HG03378 (cell line): ENCODE measurements at regions not wholly inside any gene's neighbourhood (a gene's known extent, or its start where the extent isn't known, plus 50 kb on each side); places are given as distances from the start of the nearest gene placed in this dataset.
"Not testable (repeated sequence)": the region's sequence is repeated elsewhere in the genome, so short reads cannot be mapped to it uniquely, and the experiment has no call there.

Experiments
- ATAC-seq: cut with Tn5 transposase; IDR thresholded peaks from one replicate; pipeline ENCODE4 v1.9.1; 2021; ENCODE audit warnings: mild to moderate bottlenecking, moderate library complexity; ENCODE audit not compliant: unreplicated experiment

DNA sequence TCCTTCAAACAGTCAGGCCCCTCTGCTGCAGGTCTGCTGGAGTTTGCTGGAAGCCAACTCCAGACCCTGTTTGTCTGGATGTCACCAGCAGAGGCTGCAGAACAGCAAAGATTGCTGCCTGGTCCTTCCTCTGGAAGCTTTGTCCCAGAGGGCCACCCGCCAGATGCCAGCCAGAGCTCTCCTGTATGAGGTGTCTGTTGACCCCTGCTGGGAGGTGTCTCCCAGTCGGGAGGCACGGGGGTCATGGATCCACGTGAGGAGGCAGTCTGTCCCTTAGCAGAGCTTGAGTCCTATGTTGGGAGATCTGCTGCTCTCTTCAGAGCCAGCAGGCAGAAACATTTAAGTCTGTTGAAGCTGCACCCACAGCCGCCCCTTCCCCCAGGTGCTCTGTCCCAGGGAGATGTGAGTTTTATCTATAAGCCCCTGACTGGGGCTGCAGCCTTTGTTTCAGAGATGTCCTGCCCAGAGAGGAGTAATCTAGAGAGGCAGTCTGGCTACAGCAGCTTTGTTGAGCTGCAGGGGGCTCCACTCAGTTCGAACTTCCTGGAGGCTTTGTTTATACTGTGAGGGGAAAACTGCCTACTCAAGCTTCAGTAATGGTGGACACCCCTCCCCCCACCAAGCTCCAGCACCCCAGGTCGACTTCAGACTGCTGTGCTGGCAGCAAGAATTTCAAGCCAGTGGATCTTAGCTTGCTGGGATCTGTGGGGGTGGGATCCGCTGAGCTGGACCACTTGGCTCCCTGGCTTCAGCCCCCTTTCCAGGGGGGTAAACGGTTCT, 72.1 kb downstream of the OGFRL1 start:
- ATAC-seq: not testable (repeated sequence)

DNA sequence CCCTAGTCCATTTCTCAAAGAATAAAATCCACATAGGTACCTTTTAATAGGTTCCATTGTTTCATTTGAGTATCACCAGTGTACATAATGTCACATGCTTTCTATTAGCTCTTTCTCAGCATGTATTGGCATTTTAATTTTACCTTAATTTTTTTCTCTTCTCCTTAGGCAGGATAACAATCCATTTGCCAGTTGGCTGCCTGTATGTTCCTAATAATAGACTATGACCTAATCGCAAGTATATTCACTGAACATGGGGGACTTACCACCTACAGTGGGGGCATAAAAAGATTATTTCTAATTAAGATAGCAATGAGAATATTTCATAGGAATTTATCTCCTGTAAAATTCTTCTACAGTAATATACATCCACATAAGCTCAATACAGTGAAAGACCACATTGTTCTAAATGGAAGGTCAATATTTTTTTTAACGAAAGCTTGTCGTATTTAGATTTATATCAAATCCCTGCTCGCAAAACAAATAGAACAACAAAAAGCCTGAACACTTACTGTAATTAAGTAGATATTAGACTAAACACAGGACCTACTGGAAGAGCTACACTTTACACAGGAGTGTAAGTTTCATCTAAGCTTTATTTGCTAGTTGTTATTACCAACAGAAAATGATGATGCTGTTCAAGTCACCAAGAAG, 76.4 kb downstream of the OGFRL1 start:
- ATAC-seq: no peak

DNA sequence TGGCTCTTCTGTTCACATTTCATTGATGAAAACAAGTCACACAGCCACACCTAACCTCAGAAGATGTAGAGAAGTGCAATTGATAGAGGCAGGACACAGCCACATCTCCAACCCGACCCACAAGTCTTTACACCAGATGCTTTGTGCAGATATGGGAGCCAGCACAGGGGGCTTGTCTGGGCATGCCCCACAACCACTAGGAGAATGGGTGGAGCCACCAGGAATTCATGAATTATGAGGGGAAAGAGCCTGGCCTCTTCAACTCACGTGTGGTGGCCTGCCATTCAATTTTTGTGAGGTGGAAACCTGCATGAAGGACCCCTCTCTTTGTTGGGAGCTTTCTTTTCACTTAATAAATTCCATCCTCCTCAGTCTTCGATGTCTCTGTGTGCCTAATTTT, 79.1 kb downstream of the OGFRL1 start:
- ATAC-seq: no peak

DNA sequence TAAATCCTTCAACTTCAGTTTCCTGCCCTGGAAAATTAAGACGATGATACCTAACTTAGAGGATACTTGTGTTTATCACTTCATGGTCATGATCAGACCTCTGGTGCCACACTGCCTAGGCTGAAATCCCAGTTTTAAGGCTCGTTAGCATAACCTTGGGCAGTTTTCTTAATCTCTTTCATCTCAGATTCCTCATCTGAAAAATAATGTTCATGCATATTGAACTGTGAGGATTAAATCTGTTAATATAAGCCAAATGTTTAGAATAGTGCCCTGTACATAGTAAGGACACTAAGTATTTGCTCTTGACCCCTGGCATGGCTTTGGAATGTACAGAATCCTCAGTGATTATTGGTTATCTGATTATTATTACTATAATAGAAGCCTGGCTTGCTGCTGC, 79.7 kb downstream of the OGFRL1 start:
- no peak for ATAC-seq

DNA sequence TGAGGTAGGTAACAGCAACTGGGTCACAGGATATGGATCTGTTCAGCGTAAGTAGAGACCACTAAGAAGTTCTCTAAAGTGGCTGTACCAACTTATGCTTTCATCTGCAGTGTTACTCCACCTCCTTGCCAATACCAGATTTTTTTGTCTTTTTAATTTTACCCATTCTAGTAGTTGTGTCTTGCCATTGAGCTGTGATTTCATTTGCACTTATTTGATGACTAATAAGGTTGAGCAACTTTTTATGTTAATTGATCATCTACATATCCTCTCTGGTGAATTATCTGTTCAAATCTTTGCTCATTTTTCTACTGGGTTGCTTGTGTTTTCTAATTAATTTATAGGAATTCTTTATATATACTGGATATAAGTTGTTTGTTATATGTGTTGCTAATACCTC, 82.9 kb downstream of the OGFRL1 start:
- ATAC-seq: no peak

DNA sequence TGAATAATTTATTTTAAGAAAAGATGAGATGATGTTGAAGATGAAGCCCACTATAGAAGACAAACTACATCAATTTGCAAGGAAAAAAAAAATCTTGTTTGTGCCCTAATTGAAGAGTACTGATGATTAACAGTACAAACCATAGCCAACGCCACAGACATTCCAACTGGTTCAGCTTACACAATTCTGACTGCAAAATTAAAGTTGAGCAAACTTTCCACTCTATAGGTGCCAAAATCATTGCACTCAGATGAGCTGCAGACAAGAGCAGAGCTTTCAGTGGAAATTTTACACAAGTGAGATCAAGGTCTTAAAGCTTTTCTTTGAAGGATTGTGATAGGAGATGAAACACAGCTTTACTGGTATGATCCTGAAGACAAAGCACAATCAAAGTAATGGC, 85.3 kb downstream of the OGFRL1 start:
- no peak for ATAC-seq

DNA sequence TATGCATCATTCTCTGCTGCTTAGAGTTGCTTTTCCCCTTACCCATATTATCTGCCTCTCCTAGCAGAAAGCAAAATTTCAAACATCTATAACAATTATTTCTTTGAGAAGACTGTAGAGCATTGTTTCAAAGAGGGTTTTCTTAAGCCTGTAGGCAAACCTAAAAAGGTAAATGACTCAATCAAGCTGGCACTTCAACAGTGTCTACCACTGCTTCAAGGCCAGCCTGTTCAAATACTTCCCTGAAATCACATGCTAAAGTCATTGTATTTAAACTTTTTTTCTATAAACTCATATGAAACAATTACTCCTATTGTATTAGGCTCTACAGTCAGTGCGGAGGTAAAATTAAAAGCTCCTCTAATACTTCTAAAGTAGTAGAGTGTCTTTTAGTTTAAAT, 87.1 kb downstream of the OGFRL1 start:
- no peak for ATAC-seq

DNA sequence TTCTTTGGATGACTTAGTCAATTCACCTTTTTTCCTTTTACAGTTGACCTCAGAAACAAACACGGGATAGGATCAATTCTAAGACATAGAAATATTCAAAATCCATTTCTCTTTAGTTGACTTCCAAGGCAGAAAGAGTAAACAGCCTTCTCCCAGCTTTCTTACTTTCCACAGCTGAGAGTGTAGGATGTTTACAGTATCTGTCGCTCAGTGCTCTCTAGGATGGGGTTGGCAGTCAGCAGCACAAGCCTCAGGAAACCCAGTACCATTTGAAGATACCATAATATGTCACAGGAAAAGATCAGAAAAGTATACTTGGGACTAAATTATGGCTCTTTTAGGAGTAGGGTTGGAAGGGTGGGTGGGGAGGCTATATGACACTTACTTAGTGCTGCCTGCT, 88.2 kb downstream of the OGFRL1 start:
- no peak for ATAC-seq

DNA sequence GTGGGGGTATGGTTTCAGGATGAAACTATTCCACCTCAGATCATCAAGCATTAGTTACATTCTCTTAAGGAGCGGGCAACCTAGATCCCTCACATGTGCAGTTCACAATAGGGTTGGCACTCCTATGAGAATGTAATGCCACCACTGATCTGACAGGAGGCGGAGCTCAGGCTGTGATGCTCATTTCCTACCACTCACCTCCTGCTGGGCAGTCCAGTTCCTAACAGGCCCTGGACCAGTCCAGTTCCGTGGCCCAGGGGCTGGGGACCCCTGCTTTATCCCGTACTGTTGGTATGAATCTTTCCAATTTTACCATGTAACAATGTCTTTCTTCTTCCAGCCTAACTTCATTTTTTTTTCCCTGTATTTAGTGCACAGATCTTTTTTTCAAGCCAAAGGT, 94.9 kb downstream of the OGFRL1 start:
- ATAC-seq: no peak

DNA sequence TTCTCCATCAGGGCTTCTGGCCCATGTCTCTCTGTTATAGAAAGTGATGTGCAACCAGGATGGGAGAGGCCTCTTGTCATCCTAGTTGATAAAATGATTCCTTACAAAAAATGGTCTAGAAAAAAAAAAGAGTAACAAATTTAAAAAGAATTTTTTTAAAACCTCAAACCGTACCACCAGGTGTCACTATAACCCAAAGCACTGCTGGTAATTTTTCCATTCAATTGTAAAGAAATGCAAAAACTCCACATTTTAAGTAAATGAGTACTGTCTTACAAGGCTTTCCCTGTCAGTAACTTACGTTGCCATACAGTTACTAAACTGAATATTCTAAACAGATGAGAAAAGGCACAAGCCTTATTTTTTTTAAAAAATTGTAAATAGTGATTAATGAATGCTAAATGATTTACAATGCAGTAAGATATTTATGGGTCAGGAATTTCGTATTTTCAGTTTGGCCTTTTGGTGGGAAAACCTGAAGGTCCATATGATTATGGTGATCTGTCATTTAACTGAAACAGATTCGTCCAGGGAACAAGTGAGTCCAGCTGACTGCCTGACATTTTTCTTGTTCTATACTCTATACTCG, 95.4 kb downstream of the OGFRL1 start:
- no peak for ATAC-seq

DNA sequence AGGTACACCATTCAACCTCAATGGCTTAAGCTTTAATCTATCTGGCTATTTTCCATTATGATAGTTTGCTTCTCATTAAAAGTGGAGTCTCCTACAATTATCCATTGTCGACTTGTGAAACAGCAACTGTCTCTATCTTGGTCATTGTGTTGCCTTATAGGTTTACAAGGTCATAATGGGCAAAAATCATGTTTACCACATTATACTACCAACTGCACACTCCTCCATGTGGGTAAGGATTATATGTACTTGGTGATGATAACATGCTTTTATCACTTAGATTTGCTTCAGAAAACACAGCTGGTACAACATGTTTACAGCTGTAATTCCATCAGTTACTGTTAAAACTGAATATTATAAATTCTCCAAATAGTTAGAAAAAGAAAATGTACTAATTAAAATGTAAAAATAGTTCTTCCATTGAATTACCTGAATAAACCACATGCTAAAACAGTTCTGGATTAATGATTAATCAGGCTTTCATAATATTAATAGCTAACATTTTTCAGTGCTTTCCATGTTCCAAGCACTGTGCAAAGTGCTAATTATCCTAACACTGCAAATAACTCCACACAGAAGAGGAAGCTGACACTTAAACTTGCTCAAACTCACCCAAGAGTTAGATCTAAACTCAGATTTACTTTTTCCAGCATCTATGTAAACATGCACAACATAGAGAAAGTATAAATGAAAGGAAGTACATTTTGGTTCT, 96.7 kb downstream of the OGFRL1 start:
- ATAC-seq: no peak

DNA sequence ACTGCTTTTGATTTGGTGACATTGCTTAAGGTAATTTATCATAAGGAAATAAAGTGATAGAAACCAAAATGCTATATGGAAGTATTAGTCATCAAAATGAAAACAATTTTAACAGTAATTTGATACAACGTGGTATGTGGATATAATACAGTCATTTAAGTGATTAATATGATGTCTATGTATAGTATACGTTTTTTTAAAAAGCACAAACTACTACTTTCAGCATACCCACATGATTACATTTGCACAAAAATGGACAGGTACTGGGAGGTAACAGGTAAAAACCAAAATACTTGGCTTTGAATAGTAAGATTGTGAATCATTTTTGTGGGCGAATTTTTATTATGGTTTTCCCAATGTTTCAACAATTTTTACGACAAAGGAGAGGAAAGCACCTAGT, 97.6 kb downstream of the OGFRL1 start:
- no peak for ATAC-seq

DNA sequence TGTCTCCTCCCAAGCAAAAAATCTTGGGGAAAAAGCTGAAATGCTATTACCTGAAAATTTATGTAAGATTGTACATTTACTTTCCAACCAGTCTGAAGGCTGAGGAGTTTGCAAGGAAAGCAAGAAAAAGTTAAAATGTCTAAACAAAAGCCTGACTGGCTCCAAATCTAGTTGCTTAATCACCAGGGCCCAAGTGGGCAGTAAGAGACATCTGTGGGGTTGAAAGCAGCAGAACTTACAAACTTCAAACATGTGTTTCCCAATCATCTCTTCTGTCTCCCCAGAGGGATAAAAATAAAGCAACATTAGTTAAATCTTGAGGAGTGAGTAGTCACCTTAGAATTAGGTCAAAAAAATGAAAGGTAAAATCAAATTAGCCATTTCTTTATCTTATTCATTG, 98.6 kb downstream of the OGFRL1 start:
- no peak for ATAC-seq

DNA sequence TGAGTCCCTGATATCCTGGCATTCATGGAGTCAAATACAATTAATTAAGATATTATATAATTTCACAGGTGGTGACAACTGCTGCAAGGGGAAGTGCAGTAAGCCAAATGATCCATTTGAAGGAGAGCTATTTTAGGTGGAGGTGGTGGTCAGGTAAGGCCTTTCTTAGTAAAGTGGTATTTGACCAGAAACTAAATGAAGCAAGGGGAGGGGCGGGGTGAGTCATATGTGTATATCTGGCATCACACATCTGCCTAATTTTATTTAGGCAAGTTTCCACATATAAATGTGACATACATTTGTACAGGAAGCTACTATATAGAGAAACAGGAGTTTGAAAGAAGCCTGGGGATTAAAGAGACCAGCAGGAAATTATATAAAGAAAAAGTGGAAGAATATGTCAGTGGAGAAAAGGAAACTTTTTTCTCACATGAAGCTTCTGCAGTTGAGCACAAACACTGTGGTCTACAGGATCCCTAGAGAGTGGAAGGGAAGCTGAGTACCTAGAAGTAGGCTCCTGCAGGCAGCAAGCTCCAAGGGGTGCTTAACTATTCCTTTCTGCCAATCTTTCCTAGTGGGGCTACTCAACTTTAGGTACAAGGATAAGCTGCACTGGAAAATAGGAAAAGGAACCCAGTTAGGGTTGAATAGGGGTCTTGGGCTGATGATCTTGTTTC, 99.6 kb downstream of the OGFRL1 start:
- ATAC-seq: no peak

DNA sequence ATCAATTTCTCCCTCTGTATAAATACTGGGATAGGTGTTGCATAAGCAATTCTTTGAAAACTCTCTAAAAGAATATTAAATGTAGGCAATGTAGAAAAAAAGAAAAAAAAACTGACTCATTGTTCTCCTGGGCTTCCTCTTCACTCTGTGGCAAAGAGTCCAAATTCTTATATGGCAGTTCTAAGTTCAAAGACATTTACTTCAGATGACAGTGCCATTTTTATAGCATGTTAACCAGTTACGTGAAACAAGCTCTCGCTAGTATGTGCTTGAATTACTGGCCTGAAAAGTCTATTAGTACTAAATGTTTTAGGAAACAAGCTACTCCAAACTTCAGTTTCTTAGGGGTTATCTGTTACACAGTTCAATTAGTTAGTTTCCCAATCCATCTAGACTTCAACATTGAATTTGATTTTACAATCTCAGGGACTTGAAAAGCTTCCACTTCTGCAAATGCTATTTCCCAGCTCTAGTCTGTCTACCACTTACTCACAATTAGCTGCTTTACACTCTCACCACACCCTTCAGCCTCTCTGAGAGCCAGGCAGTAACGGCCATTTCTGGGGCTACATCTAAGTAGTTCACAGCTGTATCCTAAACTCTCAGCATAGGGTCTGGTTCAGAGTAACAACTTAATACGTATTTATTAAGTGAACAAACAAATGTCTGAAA, 100.4 kb downstream of the OGFRL1 start:
- no peak for ATAC-seq

DNA sequence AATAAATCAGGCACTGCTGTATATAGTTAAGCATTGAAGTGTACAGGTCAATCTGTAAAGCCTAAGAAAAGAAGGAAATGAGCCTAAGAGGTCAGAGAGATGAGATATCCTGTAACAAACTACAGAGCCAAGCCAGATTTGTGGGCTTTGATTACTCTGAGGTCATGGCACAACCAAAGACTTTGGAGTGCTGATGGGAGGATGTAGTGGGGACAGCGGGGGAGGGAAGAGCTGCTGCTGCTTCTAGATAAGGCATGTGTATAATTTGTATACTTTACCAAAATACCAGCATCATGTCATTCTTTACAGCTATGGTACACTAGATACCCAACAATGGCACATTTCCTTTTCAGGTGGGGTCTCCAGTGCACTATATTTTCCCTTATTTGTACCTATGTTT, 102.5 kb downstream of the OGFRL1 start:
- no peak for ATAC-seq

DNA sequence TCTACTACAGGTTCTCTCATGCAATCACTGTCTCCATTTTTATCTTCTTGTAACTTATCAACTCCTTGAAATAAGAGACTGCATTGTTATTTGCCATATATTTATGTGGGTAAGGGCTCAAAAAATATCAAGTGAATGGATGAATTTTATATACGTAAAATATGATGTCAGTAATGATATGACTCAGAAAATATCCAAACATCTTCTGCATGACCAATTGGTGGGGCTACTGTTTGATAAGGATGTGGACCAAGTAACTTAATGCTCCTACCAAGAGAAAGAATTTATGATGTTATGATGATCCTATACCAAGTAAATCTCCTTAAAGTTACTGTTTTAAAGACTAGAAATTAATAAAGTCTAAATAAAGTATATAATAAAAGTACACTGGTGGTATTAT, 103.7 kb downstream of the OGFRL1 start:
- no peak for ATAC-seq

DNA sequence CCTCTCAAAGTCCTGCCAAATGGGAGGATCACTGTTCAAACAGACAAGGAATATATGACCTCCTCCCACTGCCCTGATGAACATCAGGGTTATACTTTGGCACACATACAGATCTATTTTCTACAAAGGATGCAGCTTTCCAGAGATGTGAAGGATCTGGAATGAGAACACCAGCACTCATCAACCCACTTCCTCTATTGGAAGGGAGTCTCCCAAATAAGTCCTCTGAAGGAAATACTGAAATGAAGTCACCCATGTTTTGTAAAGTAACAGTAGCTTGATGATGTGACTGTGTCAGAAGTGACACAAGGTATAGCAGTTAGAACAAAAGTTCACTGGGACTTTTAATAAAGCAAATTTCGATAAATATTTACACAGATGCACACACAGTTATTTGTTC, 104.9 kb downstream of the OGFRL1 start:
- no peak for ATAC-seq

DNA sequence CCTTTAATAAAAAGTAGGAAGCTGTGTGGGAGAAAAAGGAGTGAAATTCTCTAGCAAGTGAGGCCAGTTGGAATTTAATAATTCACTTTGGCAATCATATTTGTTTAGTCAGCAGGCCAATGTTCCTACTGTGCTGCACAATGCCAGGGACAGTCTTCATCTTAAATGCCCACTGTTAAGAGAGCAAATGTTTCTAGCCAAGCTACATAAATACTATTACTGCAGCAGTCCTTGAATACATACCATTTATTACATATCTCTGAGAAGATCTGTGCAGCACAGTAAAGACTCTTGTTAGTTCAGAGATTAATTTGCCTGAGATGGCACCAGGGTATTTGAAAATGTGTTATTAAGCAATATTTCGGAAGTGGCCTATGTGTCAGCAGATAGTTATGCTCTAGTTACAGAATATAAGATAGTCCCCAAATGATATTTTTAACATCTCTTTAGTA, 105.4 kb downstream of the OGFRL1 start:
- ATAC-seq: no peak

DNA sequence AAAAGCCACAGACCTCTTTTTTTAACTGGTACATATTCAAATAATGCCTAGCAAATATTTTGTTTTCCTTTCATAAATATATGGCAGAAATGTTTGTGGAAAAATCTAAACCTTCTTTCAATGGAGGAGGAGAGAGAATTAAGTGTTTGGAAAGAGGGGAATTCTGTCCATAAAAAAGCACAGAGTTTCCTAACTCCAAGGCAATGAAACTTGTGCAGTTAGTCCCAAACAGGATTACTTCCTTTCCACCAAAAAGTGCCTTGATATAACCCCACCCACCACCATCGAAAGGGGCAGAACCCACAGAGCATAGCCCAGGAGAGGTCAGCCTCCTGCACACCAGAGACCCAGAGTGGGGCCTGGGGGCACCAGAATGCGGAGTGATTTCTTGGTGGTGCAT, 106.3 kb downstream of the OGFRL1 start:
- no peak for ATAC-seq
